Renal pelvis (tissue), 1 donor: ENCODE measurements at regions not wholly inside any gene's neighbourhood (a gene's known extent, or its start where the extent isn't known, plus 50 kb on each side); places are given as distances from the start of the nearest gene placed in this dataset.
"Not testable (repeated sequence)": the region's sequence is repeated elsewhere in the genome, so short reads cannot be mapped to it uniquely, and the experiment has no call there.

Experiments
- DNase-seq: peaks from one replicate; pipeline ENCODE4 v3.0.0-alpha.2; 2013

DNA sequence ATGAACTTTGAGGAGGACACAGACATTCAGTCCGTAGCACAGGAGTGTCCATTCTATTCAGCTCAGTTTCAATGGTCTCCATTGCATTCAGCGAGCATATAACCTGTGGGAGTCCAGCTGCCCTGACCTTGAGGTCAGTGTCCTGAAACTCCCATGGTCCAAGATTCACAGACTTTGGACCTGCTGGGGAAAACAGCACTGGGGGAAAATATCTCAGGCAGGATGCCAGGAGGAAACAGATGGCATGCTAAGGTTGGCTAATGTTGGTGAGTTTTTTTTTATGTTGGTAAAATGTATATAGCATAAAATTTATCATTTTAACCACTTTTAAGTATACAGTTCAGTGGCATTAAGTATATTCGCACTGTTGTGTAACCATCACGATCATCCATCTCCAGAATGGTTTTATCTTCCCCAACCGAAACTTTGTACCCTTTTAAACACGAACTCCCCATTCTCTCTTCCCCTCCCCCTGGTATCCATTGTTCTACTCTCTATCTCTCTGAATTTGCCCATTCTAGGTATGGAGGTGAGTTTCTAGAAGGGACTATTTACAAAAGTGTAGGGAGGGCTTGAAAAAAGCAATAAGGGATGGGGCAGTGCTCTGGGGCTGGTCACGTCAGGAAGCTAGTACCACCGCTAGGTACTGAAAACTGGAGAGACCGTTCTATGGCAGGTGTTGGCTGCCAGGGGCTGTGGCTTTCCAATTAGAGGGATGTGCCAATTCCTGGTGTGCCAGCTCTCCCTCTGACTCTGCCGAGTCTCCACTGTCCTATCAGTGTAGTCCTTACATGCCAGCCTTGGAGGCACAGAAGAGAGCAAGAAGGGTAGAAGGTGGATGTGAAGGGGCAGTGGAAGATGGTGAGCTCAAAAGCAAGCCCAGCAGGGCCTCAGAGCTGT, 85.3 kb downstream of the FOXD2 start:
- DNase-seq: no peak

DNA sequence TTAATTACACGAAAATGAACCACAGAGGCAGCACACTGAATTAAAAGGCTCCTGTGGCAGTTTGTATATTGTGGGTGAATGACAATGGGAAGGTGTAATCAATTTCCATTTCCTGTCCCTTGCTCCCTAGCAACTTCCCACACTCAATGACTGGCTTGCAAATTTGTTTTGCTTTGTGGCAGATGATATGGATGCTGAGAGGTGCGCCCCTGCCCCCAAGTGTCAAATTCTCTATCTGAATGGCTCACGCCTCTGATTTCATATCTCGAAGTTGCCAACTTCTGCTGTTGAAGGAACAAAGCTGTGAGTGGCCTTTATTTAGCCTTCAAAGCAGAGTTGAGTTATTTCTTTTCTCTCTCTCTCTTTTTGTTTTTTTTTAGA, 86.0 kb downstream of the FOXD2 start:
- no peak for DNase-seq

DNA sequence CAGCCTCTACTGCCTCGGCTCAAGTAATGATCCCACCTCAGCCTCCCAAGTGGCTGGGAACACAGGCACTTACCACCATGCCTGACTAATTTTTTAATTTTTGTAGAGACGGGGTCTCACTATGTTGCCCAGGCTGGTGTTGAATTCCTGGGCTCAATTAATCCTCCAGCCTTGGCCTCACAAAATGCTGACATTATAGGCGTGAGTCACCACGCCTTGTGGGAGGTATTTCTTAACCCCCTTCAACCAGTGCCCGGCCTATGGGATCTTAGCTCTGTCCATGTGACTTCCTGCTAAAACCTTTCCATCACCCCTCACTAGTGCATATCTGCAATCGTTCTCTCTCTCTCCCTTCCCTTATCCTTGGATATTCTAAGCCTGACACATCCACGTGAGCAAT, 86.4 kb downstream of the FOXD2 start:
- DNase-seq: no peak

DNA sequence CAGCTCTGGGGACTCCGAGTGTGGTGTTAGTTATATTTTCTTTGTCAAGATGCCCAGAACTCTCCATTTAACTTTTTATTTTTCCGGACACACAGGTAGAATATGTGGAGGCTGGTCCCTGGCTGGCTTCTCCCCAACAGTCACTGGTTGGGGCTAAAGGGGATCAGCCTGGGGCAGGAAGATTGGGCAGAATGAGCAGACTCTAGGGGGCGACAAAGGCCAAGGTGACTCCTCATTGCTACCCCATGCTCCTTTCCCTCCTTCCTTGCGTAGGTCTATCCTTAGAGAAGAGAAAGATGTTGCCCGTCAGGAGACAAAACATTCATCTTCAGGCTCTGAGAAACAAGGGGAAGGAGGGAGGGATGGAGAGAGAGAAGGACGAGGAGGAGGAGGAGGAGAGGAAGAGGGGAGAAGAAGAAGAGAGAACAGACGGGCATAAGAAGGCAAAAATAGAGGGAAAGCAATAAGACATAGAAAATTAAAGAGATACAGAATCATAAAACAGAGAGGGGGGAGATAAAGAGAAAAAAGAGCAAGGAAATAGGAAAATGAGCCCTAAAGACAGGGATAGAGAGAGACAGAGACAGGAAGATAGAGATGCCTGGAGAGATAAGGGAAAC, 89.9 kb downstream of the FOXD2 start:
- no peak for DNase-seq

DNA sequence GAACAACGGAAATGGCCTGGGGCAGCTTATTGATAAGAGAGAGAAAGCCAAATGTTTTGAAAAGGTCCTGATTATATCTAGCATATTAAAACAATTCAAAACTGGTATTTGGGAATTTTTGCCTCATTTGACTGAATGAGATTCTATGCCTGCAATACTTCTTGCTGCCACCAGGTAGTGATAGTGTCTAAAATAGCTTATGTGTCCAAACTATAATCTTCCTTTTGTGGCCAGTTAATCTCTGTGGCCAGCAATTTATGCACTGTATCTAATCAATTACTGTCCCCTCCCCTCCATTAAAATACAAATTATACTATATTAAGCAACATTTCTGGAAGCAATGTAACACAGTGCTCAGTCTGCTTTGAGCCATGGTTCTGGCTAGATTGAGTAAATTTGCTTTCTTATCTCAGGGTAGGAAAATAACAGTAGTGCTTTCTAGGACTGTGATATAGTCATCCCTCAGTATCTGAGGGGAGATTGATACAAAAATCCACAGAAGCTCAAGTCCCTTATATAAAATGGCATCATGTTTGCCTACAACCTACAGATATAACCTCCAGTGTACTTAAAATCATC, 91.8 kb downstream of the FOXD2 start:
- no peak for DNase-seq

DNA sequence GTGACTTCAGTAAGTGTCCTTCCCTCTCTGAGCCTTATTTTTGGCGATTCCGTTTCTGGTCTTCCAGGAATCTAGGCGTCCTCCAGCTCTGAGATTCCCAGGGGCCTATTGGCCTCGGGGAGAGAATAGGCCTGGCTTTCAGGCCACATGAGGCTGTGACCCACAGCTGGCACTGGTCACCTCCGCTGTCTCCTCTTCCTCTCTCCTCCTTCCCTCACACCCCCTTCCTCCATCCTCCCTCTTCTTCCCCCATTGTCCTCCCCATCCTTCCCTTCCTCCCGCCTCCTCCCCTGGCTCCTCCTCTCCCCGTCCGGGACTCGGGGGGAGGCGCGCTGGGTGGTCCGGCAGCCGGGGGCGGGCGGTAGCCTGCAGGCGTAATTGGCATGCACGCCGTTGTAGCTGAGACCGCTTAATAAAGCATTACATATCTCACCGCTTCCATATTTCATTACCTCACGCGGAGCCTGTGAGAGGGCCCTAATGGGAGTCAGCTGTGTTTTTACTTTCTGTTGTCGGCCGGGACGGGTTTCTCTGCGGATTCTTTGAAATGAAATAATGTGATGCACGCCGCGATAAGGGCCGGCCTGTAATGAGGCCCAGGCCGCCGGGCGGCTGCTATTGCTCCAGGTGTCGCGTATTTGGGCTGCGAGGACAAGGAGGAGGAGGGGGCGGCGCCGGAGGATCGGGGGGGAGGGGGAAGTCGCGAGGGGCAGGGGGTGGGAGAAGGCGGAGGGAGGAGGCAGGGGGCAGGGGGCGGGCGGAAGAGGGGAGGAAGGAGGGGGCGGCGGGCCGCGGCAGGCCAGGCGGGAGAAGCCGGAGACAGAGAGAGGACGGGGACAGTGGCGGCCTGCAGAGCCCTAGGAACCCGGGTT, 95.3 kb downstream of the FOXD2 start:
- DNase-seq: peak; percentile 90

- DNase-seq: no peak
These were observed 96.0 kb downstream of the FOXD2 start for GRCh38 chr1:47533793-47534328.

GRCh38 chr1:47534436-47534835, 96.6 kb downstream of the FOXD2 start:
- DNase-seq: no peak

DNA sequence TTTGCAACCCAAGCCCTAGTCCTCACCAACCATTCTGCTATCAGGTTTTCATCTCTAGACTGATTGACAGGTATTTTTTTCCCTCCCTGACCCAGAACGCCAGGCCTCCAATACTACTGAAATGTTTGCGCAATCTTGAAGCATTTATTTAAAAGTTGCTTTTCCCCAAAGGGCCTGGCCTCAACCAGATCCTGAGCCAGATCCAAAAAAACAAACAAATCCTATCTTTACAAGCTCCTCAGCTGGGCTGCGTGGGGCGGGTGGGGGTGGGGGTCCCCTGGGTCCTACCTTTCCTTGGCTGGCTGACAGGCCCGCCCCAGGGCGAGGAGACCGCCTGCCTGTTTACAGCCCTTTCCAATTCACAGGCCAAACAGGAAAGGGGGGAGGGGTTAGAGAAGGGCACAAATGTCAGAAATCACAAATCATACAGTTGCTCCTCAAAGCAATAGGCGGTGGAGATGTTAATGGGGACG, 98.8 kb downstream of the FOXD2 start:
- no peak for DNase-seq

GRCh38 chr1:47537268-47537667, 99.4 kb downstream of the FOXD2 start:
- DNase-seq: no peak

- no peak for DNase-seq
These were observed 100.1 kb downstream of the FOXD2 start for GRCh38 chr1:47537966-47538365.

DNA sequence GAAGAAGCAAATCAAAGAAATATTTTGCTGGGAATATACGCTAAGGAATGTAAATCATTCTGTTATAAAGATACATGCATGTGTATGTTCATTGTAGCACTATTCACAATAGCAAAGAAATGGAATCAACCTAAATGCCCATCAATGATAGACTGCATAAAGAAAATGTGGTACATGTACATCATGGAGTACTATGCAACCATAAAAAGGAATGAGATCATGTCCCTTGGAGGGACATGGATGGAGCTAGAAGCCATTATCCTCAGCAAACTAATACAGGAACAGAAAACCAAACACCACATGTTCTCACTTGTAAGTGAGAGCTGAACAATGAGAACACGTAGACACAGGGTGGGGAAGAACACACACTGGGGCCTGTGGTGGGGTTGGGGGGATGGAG, 100.7 kb downstream of the FOXD2 start:
- not testable (repeated sequence) for DNase-seq

GRCh38 chr1:47541705-47542104, 103.9 kb downstream of the FOXD2 start:
- not testable (repeated sequence) for DNase-seq

DNA sequence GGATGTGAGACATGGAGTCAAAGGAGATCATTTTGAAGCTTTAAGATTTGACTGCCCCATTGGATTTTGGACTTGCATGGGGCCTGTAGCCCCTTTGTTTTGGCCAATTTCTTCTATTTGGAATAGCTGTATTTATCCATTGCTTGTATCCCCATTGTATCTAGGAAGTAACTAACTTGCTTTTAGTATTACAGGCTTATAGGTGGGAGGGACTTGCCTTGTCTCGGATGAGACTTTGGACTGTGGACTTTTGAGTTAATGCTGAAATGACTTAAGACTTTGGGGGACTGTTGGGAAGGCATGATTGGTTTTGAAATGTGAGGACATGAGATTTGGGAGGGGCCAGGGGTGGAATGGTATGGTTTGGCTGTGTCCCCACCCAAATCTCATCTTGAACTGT, 105.2 kb downstream of the FOXD2 start:
- DNase-seq: not testable (repeated sequence)

DNA sequence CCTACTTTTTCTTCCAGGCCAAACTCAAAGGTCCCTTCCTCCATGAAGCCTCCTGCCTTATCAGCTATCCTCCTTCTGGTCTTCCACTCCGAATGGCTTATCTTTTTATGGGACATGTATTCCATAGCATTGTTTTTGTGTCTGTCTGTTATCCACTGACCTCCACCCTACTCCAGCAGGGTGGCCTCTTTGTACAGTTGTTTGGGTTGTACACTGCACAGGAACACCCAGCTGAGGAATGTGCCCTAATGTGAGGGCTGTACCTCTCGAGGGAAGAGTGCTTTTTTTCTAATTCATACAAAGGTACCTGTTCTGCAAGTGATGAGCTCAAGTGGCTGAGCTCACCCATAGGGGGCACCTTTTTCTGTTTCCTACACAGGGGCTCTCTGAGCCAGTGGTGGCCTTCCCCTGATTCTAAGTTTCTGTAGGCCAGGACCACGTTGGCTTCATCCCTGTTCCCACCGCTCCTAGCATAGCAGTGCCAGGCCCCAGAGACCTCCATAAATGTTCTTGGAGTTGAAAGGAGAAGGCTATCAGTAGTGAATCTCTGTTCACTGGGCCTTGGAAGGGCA, 108.2 kb downstream of the FOXD2 start:
- no peak for DNase-seq

DNA sequence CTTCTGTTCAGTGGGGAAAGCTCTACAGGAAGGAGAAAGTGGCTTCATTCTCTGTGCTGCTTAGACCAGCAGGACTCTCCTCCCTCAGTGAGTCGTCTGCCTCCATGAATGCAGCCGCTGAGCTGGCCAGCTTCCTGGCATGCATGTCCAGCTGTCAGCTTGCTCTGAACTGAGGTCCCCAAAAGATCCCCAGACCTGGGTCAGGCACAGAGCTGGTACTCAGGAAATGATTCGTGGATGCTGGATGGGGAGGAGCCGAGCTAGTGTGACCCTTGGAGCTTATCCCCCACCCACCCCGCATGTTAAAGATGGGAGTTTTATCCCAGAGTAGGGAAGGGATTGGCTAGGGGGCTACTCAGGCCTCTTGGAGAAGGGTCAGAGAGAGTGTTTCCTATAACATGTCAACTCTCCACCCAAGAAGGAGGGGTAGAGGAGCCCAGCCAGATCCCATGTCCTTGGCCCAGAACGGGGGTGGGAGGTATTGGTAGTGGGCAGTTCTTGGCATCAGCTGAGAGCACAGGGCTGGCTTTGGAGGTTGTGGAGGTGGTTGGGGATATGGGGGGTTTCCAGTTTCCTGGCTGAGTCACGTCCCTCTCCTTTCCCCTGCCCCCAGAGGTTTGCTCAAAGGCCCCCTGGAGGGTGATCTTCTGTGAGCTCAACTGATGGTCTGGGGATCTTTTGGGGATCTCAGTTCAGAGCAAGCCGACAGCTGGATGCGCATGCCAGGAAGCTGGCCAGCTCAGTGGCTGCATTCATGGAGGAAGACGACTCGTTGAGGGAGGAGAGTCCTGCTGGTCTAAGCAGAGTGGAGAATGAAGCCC, 110.1 kb downstream of the FOXD2 start:
- no peak for DNase-seq

GRCh38 chr1:47548637-47549036, 110.8 kb downstream of the FOXD2 start:
- no peak for DNase-seq

DNA sequence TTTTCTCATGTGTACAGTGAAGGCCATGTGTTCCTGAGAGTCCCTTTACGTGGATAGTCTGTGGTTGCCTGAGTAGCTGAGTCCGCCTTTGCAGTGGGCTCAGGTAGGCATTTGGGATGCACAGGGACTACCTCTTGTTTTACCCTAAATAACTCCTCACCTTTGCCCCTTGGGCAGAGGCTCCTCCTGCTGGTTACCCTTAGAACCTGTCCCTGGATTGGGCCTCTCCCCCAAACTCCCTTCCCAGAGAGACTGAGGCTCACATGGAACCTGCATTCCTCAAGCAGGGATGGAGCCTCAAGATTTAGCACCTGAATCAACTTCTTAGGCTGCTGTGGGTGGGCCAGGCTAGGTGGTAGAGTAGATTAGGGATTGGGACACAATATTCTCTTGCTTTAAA, 111.7 kb downstream of the FOXD2 start:
- DNase-seq: no peak

DNA sequence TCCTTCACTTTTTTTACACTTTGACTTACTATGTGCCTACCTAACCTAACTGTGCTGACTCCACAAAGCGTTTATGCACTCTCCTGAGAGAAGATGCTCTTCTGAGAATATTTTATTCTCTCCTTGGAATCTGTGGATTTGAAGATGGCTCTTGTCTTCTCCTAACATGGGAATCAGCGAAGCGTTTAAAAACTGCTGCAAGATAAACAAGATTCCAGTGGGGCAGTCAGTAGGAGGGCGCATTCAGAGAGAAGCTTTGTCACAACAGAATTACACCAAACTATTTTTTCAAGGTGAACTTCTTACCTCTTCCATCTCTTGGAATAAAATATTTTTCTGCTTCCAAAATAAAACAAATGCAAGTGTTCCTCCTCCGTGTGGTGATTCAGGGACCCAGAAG, 113.1 kb downstream of the FOXD2 start:
- no peak for DNase-seq

- no peak for DNase-seq
These were observed 114.2 kb downstream of the FOXD2 start for GRCh38 chr1:47551971-47552528.
